Adipocyte (in vitro differentiated cells): ENCODE measurements at regions not wholly inside any gene's neighbourhood (a gene's known extent, or its start where the extent isn't known, plus 50 kb on each side); places are given as distances from the start of the nearest gene placed in this dataset.

ENCODE experiments used
- DNase-seq: peaks from one replicate; pipeline ENCODE4 v3.0.0-alpha.2; 2015; ENCODE audit warnings: low read depth
- H3K27me3 ChIP-seq: replicated peaks from 2 replicates; pipeline ENCODE4 v1.7.0; 2013; ENCODE audit warnings: mild to moderate bottlenecking, low read length, moderate library complexity; ENCODE audit not compliant: control insufficient read depth, insufficient read depth
- H3K36me3 ChIP-seq: 2 replicates; pipeline ENCODE4 v1.7.0; 2013; ENCODE audit warnings: low read length, mild to moderate bottlenecking, moderate library complexity; ENCODE audit not compliant: control insufficient read depth, insufficient read depth, severe bottlenecking
- H3K4me1 ChIP-seq: 2 replicates; pipeline ENCODE4 v1.7.0; 2013; ENCODE audit warnings: mild to moderate bottlenecking, low read length, moderate library complexity; ENCODE audit not compliant: control insufficient read depth, insufficient read depth
- H3K4me3 ChIP-seq: 2 replicates; pipeline ENCODE4 v1.7.0; 2013; ENCODE audit warnings: mild to moderate bottlenecking, low read length, moderate library complexity
- H3K9ac ChIP-seq: 2 replicates; pipeline ENCODE4 v1.7.0; 2013; ENCODE audit warnings: mild to moderate bottlenecking, low read length, moderate library complexity
- H3K9me3 ChIP-seq: 2 replicates; pipeline ENCODE4 v1.7.0; 2013; ENCODE audit warnings: mild to moderate bottlenecking, low read length, moderate library complexity; ENCODE audit not compliant: control insufficient read depth

DNA sequence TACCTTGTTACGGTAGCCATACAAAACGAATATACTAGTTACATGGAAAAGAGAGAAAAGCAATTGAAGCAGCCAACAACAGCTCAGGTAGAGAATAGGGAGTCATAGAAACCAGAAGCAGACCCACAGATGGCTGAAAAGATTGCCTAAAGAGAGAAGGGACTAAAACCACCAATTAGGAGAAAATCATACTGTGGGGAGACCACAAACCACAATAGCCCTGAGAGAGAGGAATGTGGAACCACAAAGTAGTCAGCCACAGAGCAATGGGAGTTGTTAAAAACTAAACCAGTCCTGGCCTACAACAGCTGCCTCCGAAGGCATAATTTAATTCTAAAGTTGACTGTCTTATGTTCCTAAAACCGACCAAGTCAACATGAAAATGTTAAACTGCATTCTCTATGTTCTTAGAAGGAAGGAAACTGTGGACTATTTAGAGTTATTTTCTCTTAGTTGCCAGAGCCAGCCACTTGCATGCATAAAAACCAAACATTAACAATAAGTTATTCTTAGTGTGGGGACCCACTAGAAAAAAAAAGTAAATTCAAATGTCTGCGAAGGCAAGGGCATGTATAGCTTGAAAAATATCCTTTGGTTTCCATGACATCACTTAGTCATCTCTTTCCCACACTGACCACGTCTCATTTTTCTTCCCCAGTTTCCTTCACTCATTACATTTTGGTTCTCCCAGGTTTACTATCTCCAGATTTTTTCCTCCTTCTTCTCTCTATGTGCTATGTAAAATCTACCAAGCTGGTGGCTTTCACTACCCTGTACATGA lies 398.1 kb downstream of the NOVA1 start:
- Histone ChIP-seq H3K27me3 (peaks cover 35% of the 10 kb centered on the region), H3K9me3 (no peaks in the 10 kb centered on the region), H3K36me3 (no peaks in the 10 kb centered on the region), H3K4me1 (no peaks in the 10 kb centered on the region), H3K9ac (no peak overlapping the region), H3K4me3 (no peak overlapping the region)
- no peak for DNase-seq

GRCh38 chr14:26199096-26199495 lies 398.7 kb downstream of the NOVA1 start:
- peaks cover under 1% of the 10 kb centered on the region for H3K9me3 ChIP-seq
- no peaks in the 10 kb centered on the region for H3K4me1 ChIP-seq
- no peak for DNase-seq
- no peak overlapping the region for H3K4me3 ChIP-seq
- H3K9ac ChIP-seq, result no peak overlapping the region
- H3K36me3 ChIP-seq, result no peaks in the 10 kb centered on the region
- peaks cover 32% of the 10 kb centered on the region for H3K27me3 ChIP-seq

DNA sequence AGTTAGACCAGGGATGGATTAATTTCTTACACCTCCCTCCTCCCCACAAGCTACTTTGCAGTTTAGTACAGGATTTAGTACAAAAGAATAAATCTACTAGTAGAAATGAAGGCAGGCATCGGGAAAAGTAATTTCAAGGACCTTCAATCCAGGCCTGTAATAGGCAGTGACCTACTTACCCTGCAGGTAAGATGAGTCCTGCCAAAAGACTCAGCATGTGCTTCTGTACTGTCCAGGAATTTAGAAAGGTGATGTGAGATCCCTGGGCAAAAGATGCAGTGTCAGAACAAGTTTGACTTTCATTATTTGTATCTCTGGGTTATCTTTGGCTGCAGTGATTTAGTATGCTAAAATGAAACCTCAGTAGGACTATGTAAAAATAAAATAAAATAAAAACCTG lies 403.0 kb downstream of the NOVA1 start:
- DNase-seq, result no peak
- Histone ChIP-seq H3K9me3 (peaks cover 6% of the 10 kb centered on the region), H3K4me1 (peaks cover 8% of the 10 kb centered on the region), H3K4me3 (no peak overlapping the region), H3K27me3 (peaks cover 28% of the 10 kb centered on the region), H3K36me3 (no peaks in the 10 kb centered on the region), H3K9ac (no peak overlapping the region)

DNA sequence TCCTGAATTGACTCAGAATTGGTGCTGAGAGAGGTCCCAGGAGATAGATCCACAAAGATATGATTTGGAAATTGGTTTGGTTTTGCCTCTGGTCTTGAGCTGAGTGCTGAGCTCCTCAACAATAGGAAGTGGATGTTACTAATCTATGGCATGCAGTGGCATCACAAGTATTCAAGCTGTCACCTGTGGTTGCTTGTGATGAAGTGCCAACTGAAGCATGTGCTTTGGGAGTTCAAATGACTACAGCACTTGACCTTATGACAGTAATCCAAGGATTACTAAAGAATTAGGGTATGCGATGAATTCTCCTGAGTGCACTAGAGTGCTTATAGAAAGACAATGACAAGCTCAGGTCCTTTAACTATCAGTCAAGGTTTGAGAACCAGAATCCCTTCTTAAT lies 406.2 kb downstream of the NOVA1 start:
- Histone ChIP-seq H3K27me3 (peaks cover 18% of the 10 kb centered on the region), H3K9me3 (peaks cover 6% of the 10 kb centered on the region), H3K4me1 (peaks cover 14% of the 10 kb centered on the region), H3K9ac (no peak overlapping the region), H3K4me3 (no peak overlapping the region), H3K36me3 (no peaks in the 10 kb centered on the region)
- DNase-seq, result no peak

- Histone ChIP-seq H3K27me3 (peaks cover 13% of the 10 kb centered on the region), H3K9me3 (peaks cover 6% of the 10 kb centered on the region), H3K4me3 (no peak overlapping the region), H3K4me1 (peaks cover 14% of the 10 kb centered on the region), H3K36me3 (no peaks in the 10 kb centered on the region), H3K9ac (no peak overlapping the region)
- no peak for DNase-seq
These were observed 406.7 kb downstream of the NOVA1 start for GRCh38 chr14:26191123-26191522.

DNA sequence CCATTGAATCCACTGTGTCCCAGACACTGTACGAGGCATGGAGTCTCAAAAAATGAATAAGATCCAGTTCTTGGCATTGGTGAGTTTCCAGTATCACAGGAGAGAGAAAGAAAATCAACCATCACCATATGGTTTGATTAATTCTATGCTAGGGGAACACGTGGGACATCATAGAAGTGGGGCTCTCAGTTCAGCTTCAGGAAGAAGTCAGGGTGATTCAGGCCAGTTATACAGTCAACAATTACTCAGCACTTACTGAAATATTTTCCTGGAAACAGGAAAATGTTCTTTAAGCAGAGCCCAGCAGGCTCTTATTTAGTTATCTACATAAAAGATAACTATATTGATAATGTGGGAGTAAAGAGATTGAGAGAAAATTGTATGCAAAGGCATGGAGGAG lies 407.2 kb downstream of the NOVA1 start:
- no peak overlapping the region for H3K9ac ChIP-seq
- H3K36me3 ChIP-seq, result no peaks in the 10 kb centered on the region
- H3K9me3 ChIP-seq, result peaks cover 6% of the 10 kb centered on the region
- H3K4me3 ChIP-seq, result no peak overlapping the region
- H3K4me1 ChIP-seq, result peaks cover 14% of the 10 kb centered on the region
- peaks cover 9% of the 10 kb centered on the region for H3K27me3 ChIP-seq
- DNase-seq, result no peak

DNA sequence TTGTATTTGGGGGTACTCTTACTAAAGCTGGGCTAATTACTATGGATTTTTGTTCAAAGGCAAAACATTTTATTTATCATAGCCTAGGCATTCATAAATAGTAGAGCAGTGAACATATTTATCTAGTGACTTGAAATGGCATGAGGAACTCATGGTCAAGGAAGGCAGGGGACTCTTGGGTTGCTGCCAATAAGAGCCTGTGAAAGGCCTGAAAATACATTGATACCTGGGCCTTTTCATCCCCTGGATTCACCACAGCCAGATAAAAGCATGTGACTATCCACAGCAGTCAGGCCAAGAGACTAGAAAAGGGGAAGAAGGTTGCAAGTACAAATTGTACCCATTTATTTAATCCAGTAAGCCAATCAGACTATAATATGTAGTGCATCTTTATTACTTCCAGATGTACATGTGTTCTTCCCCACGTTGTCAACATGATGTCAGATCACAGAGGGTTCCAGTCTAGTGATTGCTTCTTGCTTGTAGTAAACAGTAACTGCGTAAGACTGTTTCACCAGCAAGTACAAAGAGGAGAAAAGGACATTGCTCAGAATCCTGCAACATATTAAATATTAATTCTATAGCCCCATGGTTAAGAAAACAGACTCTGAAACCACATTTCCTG lies 409.7 kb downstream of the NOVA1 start:
- no peak for DNase-seq
- no peak overlapping the region for H3K4me3 ChIP-seq
- H3K27me3 ChIP-seq, result no peaks in the 10 kb centered on the region
- no peaks in the 10 kb centered on the region for H3K9me3 ChIP-seq
- H3K4me1 ChIP-seq, result peaks cover 14% of the 10 kb centered on the region
- no peaks in the 10 kb centered on the region for H3K36me3 ChIP-seq
- no peak overlapping the region for H3K9ac ChIP-seq

GRCh38 chr14:26180221-26180620 lies 417.6 kb downstream of the NOVA1 start:
- no peak for DNase-seq
- no peaks in the 10 kb centered on the region for H3K27me3 ChIP-seq
- H3K4me1 ChIP-seq, result no peaks in the 10 kb centered on the region
- no peak overlapping the region for H3K9ac ChIP-seq
- no peak overlapping the region for H3K4me3 ChIP-seq
- H3K9me3 ChIP-seq, result no peaks in the 10 kb centered on the region
- no peaks in the 10 kb centered on the region for H3K36me3 ChIP-seq

DNA sequence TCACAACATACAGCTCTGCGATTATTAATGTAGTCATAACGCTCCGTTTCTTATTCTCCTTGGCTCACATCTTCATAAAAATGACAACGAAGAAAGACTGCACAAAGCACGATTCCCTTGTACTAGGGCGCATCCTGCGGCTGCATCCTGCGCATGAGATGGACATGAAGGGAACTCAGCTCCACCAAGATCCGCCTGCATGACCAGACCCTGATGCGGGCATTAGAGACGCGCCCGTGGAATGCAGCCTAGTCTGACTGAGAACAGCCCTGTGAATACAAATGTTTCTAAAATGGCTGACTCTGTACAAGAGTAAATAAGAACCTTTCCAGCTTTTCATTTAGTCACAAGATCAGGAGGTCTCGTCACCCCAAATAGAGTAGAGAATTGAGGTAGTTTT lies 422.2 kb downstream of the NOVA1 start:
- DNase-seq, result no peak
- Histone ChIP-seq H3K9me3 (no peaks in the 10 kb centered on the region), H3K27me3 (no peaks in the 10 kb centered on the region), H3K4me1 (no peaks in the 10 kb centered on the region), H3K9ac (no peak overlapping the region), H3K4me3 (no peak overlapping the region), H3K36me3 (no peaks in the 10 kb centered on the region)

DNA sequence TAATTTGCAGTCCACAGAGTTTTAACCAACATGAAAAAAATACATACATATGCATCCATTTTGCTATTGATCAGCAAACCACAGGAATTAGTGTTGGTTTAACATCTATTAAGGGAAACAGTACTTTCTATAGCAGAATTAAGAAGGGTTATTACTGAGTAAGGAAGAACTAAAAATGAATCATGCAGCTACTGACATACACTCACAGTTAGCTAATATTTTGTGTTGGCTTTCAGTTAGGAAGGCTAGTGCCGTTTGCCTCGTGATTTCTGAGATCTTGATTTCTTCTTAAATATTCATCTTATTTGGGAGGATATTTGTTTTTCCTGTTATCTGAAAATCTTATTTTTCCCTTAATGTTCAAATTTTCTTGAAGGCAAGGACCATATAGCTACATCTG lies 423.4 kb downstream of the NOVA1 start:
- Histone ChIP-seq H3K4me1 (no peaks in the 10 kb centered on the region), H3K9me3 (no peaks in the 10 kb centered on the region), H3K36me3 (no peaks in the 10 kb centered on the region), H3K4me3 (no peak overlapping the region), H3K27me3 (no peaks in the 10 kb centered on the region), H3K9ac (no peak overlapping the region)
- DNase-seq, result no peak

- H3K9ac ChIP-seq, result no peak overlapping the region
- no peaks in the 10 kb centered on the region for H3K4me1 ChIP-seq
- no peaks in the 10 kb centered on the region for H3K9me3 ChIP-seq
- DNase-seq, result no peak
- no peaks in the 10 kb centered on the region for H3K36me3 ChIP-seq
- no peaks in the 10 kb centered on the region for H3K27me3 ChIP-seq
- no peak overlapping the region for H3K4me3 ChIP-seq
These were observed 424.2 kb downstream of the NOVA1 start for GRCh38 chr14:26173581-26174110.
